SH-SY5Y (cell line): ENCODE measurements at regions not wholly inside any gene's neighbourhood (a gene's known extent, or its start where the extent isn't known, plus 50 kb on each side); places are given as distances from the start of the nearest gene placed in this dataset.

ENCODE experiments used
- GATA2 ChIP-seq: IDR thresholded peaks from 2 replicates; pipeline ENCODE4 v1.6.1; 2011; ENCODE audit warnings: mild to moderate bottlenecking, low read depth, low read length
- GATA3 ChIP-seq: IDR thresholded peaks from 2 replicates; pipeline ENCODE4 v1.6.1; 2011; ENCODE audit warnings: low read depth, mild to moderate bottlenecking, low read length, moderate library complexity

DNA sequence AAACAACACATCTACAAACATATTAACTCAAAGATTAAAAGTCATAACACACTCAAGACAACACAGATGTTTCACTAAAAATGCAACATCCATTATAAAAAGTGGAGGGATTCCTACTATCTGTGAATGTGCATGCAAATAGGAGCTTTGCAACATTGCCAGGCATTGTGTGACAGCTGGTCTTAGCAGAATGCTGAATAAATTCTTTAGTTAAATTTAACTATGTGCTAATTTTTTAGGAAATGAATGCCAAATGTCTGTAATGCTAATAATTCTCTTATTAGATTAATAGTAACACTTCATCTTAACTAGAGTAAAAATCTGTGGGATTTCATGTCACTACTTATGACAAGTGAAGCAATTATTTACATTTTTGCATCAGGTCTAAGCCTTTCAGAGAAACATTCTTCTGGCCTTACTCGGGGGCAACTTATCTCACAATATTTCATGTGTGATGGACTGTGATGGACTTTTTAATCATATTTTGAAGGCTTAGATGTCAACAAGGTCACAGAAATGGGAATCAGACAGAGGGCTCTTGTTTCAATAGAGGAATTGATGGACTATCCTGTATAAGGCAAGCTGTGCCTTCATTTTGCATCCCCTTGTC, 524.6 kb upstream of the KCND2 start:
- TF ChIP-seq GATA2 (no peak), GATA3 (no peak)
